Testis (tissue), 2 donors: ENCODE measurements at regions not wholly inside any gene's neighbourhood (a gene's known extent, or its start where the extent isn't known, plus 50 kb on each side); places are given as distances from the start of the nearest gene placed in this dataset.

Source experiments
- POLR2A ChIP-seq: fragments of 450-650 bp; IDR thresholded peaks from one replicate; pipeline ENCODE4 v1.6.1; 2017; ENCODE audit warnings: antibody characterized with exemption, mild to moderate bottlenecking, moderate library complexity
- TF ChIP-seq, protein P1 (sequence below), 3 experiments: fragments of 450-650 bp in 2 of 3; fragments of 200-600 bp in 1 of 3; sonication (generic) in 1 of 3; IDR thresholded peaks; one replicate each; pipeline ENCODE4 v1.5.1; 2016 to 2019; ENCODE audit warnings: antibody characterized with exemption in 3 of 3, mild to moderate bottlenecking in 2 of 3, moderate library complexity in 1 of 3

DNA sequence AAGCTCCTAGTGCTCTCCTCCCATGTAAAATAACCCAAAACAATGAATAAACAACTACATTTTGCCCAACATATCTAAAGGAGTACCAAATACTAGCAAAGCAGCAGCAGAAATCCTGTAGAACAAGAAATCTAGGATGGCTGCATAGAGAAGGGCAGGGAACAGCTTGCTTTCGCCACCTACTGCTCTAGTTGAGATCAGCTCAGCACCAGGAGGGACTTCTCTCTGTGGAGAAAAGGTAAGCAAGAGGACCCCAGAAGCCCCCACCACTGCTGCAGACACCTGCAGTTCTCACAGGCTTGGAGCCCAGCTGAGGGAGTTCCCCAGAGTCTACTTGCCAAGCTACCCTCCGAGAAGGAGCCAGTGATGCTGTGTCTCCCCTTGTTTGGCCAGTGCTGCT lies 243.0 kb upstream of the CHST9 start:
- TF ChIP-seq, protein P1, sequence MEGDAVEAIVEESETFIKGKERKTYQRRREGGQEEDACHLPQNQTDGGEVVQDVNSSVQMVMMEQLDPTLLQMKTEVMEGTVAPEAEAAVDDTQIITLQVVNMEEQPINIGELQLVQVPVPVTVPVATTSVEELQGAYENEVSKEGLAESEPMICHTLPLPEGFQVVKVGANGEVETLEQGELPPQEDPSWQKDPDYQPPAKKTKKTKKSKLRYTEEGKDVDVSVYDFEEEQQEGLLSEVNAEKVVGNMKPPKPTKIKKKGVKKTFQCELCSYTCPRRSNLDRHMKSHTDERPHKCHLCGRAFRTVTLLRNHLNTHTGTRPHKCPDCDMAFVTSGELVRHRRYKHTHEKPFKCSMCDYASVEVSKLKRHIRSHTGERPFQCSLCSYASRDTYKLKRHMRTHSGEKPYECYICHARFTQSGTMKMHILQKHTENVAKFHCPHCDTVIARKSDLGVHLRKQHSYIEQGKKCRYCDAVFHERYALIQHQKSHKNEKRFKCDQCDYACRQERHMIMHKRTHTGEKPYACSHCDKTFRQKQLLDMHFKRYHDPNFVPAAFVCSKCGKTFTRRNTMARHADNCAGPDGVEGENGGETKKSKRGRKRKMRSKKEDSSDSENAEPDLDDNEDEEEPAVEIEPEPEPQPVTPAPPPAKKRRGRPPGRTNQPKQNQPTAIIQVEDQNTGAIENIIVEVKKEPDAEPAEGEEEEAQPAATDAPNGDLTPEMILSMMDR (IDR thresholded peaks at IDR 0.05) = no peak
- no peak for TF ChIP-seq POLR2A
